H1 (cell line): ENCODE measurements at regions not wholly inside any gene's neighbourhood (a gene's known extent, or its start where the extent isn't known, plus 50 kb on each side); places are given as distances from the start of the nearest gene placed in this dataset.

ENCODE experiments used
- SIRT6 ChIP-seq: IDR thresholded peaks from one replicate; pipeline ENCODE4 v1.7.1; 2012; ENCODE audit warnings: low read length, inconsistent platforms
- TF ChIP-seq, protein P1 (sequence below): fragments of 300-600 bp; sonication (generic); IDR thresholded peaks from 2 replicates; pipeline ENCODE4 v1.7.1; 2012; ENCODE audit warnings: low read length, moderate library complexity, mild to moderate bottlenecking, inconsistent platforms; ENCODE audit not compliant: insufficient replicate concordance

- TF ChIP-seq, protein P1, sequence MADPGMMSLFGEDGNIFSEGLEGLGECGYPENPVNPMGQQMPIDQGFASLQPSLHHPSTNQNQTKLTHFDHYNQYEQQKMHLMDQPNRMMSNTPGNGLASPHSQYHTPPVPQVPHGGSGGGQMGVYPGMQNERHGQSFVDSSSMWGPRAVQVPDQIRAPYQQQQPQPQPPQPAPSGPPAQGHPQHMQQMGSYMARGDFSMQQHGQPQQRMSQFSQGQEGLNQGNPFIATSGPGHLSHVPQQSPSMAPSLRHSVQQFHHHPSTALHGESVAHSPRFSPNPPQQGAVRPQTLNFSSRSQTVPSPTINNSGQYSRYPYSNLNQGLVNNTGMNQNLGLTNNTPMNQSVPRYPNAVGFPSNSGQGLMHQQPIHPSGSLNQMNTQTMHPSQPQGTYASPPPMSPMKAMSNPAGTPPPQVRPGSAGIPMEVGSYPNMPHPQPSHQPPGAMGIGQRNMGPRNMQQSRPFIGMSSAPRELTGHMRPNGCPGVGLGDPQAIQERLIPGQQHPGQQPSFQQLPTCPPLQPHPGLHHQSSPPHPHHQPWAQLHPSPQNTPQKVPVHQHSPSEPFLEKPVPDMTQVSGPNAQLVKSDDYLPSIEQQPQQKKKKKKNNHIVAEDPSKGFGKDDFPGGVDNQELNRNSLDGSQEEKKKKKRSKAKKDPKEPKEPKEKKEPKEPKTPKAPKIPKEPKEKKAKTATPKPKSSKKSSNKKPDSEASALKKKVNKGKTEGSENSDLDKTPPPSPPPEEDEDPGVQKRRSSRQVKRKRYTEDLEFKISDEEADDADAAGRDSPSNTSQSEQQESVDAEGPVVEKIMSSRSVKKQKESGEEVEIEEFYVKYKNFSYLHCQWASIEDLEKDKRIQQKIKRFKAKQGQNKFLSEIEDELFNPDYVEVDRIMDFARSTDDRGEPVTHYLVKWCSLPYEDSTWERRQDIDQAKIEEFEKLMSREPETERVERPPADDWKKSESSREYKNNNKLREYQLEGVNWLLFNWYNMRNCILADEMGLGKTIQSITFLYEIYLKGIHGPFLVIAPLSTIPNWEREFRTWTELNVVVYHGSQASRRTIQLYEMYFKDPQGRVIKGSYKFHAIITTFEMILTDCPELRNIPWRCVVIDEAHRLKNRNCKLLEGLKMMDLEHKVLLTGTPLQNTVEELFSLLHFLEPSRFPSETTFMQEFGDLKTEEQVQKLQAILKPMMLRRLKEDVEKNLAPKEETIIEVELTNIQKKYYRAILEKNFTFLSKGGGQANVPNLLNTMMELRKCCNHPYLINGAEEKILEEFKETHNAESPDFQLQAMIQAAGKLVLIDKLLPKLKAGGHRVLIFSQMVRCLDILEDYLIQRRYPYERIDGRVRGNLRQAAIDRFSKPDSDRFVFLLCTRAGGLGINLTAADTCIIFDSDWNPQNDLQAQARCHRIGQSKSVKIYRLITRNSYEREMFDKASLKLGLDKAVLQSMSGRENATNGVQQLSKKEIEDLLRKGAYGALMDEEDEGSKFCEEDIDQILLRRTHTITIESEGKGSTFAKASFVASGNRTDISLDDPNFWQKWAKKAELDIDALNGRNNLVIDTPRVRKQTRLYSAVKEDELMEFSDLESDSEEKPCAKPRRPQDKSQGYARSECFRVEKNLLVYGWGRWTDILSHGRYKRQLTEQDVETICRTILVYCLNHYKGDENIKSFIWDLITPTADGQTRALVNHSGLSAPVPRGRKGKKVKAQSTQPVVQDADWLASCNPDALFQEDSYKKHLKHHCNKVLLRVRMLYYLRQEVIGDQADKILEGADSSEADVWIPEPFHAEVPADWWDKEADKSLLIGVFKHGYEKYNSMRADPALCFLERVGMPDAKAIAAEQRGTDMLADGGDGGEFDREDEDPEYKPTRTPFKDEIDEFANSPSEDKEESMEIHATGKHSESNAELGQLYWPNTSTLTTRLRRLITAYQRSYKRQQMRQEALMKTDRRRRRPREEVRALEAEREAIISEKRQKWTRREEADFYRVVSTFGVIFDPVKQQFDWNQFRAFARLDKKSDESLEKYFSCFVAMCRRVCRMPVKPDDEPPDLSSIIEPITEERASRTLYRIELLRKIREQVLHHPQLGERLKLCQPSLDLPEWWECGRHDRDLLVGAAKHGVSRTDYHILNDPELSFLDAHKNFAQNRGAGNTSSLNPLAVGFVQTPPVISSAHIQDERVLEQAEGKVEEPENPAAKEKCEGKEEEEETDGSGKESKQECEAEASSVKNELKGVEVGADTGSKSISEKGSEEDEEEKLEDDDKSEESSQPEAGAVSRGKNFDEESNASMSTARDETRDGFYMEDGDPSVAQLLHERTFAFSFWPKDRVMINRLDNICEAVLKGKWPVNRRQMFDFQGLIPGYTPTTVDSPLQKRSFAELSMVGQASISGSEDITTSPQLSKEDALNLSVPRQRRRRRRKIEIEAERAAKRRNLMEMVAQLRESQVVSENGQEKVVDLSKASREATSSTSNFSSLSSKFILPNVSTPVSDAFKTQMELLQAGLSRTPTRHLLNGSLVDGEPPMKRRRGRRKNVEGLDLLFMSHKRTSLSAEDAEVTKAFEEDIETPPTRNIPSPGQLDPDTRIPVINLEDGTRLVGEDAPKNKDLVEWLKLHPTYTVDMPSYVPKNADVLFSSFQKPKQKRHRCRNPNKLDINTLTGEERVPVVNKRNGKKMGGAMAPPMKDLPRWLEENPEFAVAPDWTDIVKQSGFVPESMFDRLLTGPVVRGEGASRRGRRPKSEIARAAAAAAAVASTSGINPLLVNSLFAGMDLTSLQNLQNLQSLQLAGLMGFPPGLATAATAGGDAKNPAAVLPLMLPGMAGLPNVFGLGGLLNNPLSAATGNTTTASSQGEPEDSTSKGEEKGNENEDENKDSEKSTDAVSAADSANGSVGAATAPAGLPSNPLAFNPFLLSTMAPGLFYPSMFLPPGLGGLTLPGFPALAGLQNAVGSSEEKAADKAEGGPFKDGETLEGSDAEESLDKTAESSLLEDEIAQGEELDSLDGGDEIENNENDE: no peak
- TF ChIP-seq SIRT6: no peak
Observed at GRCh38 chr10:56496186-56496486, 135.1 kb upstream of the ZWINT start (continued).
